AG08396 (cell line): ENCODE measurements at regions not wholly inside any gene's neighbourhood (a gene's known extent, or its start where the extent isn't known, plus 50 kb on each side); places are given as distances from the start of the nearest gene placed in this dataset.

ENCODE experiments used
- DNase-seq: peaks from one replicate; pipeline ENCODE4 v3.0.0; 2012; ENCODE audit warnings: low spot score, mixed read lengths

DNA sequence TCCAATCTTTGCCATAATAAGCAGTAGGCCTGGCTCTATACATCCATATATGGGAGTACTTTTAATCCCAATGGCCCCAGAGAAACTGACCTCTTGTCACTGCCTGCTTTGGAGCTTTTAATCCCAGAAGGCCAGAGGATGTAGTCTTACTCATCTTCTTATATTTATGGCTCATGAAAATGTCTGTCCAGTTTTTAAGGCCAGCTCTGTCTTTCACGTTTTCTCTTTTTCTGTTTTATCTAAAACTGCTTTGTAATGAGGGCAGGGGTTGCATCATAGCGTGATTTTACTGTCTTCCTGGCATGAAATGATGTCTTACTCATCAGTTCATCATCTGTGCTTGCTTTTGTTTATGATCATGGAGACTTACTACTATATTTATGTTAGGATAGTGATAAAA, 1094.9 kb downstream of the MAT2B start:
- DNase-seq, result peak; percentile 2

DNA sequence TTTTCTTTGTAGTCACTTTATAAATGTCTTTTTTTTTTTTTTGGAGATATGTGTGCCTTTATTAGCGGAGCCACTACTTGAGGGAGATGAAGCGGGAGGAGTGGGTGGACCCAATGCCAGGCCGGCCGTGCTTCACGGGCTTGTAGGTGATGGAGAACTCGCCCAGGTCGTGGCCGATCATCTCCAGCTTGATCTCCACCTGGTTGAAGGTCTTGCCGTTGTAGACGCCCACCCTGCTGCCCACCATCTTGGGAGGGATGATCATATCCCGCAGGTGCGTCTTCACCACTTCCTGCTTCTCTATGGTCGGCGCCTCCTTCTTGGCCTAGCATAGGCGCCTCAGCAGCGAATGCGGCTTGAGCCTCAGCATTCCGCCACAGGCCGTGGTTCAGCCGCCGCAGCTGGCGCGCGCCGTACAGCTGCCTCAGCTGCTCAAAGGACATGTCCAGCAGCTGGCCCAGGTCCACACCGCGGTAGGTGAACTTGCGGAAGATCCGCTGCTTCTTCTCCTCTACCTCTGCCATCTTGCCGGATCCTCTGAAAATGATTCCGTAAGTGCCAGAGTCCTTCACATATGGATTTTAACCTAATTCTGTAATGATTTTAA, 1095.6 kb downstream of the MAT2B start:
- no peak for DNase-seq

DNA sequence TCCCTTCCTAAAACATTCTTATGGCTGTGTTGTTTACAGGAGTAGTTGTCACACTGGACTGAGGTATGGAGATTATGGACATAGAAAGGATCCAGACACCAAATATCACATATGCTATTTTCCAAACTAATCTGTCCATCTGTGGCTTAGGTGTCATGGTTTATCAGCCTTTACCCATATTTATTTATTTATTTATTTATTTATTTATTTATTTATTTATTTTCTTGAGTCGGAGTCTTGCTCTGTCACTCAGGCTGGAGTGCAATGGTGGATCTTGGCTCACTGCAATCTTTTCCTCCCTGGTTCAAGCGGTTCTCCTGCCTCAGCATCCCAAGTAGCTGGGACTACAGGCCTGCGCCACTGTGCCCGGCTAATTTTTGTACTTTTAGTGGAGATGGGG, 1103.1 kb downstream of the MAT2B start:
- DNase-seq, result no peak

DNA sequence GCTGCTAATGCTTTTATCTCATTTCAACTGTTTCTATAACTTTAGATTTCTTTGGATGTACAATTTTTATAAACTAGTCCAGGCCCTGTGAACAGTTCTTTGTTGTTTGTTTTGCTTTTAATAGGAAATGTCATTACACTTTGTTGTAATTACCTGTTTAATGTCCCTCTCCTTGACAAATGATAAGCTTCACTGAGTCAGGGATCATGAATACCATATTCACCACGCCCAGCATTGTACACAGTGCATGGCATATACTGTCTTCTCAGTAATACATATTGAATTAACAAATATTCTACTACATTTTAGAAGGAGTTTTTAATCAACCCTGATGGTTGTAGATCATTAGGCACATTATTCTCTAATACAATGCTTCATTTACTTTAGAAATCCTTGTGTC, 1105.0 kb downstream of the MAT2B start:
- DNase-seq, result no peak

DNA sequence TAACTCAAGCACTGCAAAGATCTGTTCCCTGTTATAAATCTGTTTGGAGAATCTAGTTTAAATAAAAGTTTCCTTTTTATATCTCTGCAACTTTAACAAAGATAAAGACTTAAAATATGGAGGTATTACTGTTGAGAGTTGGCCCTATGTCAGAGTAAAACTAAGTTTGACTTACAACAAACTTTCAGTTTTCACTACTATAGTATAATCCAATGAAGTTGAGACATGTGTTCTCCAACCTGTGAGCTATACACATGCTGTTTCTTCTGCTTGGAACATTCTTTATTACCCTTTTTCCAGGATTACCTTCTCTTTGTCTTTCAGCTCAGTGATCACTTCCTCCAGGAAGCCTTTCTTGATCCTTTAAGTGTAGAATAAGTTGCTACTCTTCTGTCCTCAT, 1109.3 kb downstream of the MAT2B start:
- DNase-seq, result no peak

DNA sequence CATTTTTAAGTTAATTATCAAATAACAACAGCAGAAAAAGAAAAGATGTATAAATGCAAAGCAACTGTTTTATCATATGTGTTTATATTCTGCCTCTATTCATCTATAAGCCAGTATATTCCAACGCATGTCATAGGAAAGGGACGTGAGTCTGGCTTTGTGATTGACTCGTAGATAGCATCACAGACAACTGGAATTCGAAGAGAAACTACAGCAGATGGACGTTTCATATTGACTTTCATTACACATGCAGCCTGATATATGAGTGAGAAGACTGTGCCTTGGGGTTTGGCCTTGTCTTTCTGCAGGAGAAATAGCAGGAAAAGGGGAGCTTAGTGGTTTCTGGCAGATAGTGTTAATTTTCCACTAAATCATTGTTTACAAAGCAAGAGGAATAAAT, 1111.9 kb downstream of the MAT2B start:
- DNase-seq, result no peak

DNA sequence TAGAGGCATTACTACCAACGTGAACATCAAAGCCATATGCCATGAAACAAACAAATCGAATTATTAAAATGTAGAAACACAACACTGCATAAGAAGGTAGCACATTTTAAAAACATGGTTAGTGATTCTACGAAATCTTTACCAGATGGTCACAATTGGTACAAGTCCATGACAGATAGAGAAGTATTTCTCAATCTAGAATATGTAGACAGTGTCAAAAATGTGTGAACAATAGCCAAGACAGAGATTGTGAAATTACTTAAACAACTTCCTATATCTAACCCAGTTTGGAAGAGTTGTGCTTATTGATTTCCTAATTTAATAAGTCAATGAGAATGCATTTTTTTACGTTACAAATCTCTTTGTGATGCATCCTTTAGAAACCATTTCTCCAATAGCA, 1121.6 kb downstream of the MAT2B start:
- no peak for DNase-seq

DNA sequence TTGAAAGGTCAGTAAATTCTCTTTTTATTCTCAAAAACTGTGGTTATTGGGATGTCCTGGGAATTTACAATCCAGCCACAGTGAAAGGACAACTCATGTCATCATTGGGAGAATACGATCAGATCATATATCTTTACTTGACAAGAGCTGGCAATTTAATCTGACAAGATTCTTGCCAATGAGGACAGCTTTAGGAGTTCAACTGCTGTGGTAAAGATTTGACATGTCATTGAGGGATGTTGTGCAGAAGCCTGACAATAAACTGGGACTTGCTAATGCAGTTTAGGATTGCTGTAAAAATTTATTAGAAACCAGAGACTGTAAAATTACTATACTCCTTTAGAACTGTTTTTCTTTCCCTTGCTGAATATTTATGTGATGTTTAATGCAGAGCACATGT, 1131.0 kb downstream of the MAT2B start:
- DNase-seq, result no peak

DNA sequence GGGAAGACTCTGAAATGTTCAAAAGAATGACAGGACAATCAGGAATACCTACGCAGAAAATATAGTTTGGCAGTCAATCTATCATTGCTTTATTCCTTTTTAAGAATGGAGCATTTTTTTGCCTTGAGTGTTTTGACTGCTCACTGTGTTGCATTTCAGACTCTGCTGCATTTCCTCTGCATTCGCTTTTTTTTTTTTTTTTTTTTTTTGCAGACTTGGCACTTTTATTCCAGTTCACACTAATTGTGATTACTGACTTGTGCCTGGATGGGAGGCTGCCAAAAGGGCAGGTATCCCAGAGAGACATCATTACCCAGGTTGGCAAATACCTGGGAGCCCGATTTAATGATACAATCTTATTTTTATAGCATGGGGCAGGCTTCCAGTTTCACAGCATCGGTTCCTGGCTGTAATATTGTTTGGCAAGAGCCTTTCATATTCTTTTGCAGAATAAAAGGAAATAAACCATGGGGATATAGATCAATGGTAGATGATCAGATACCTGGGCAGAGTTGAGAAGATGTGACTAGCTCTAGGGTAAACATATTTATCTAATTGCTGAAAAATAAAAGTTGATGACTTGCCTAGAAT, 1132.6 kb downstream of the MAT2B start:
- DNase-seq, result no peak

DNA sequence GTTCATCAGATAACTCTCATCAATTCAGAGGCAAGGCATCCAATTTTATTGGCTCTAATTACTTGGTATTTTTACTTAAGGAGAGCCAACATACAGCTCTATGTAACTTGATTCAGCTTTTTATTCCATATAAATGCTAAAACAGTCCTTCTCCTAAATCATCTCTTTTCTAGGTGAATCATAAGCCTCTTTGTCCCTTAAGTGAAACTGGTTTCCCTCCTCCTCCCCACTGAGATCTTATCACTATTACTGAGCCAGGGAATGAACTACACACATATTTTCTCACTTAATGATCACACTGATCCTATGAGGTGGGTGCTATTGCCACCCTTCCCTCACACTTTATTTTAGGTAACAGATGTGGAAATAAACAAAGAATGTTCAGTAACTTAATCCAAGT, 1143.8 kb downstream of the MAT2B start:
- DNase-seq, result no peak

DNA sequence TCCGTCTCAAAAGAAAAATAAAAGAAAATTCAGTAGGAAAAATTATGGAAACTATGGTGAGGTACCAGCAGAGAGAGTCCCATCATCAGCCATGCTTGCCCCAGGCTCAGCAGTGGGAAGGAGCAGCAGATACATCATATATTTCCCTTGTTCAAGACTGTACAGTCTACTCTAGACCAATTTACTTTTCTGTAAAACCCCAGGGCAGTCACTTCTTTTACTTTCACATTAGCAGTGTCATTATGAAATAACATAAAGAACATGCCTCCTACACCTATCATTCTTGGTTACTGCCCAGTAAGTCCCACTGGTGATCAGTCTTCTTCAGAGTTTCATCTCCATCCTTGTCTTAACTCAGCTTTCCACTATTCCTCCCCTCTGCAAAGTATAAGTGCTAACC, 1145.0 kb downstream of the MAT2B start:
- DNase-seq, result no peak

DNA sequence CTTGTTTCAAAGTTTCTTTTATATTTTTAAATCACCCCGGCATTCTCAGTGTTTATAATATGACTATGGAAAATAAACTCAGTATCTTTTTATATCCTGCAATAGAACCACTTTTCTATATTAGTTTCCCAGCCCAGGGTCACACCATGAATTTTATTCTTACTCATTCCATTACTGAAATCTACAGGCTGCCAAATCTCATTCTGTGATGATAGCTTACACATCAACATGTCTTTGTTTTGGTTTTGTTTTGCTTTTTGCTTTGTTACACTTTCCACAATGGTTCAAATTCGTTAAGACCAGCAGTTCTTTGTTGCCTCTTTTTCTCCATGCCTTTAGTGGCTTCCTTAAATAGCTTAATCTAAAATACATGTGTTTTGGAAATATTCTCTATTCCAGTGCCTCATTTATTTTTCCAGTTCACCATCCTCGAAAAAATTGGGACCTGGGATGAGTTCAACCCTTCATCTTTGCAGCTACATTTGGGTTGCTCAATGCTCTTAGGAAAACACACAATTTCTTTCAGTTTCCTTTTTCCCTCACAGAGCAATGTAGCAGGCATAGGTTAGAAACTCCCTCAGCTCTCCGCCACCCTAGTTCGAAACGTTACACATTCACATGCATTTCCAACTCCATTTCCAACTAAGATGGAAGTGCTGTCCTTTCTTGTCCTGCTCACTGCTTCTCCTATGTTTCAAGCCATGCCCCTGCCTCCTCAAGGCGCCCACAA, 1146.3 kb downstream of the MAT2B start:
- no peak for DNase-seq

DNA sequence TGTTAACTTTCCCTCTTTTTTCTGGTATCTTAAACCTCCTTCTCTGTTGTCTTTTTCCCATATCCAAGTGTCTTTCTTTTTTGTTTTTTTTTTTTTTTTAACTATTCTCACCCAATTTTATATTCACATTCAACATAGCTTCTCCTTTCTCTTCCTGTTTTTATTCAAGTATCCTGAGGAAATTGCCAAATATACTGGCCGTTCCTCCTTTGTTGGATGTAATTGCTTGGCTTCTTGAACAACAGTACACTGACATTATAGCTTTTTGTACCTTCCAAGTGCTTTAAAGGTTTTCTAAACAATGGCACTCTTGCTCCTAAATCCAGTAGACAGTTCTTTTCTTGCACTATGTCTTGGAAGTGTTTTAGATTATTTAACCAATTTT, 1146.8 kb downstream of the MAT2B start:
- no peak for DNase-seq

DNA sequence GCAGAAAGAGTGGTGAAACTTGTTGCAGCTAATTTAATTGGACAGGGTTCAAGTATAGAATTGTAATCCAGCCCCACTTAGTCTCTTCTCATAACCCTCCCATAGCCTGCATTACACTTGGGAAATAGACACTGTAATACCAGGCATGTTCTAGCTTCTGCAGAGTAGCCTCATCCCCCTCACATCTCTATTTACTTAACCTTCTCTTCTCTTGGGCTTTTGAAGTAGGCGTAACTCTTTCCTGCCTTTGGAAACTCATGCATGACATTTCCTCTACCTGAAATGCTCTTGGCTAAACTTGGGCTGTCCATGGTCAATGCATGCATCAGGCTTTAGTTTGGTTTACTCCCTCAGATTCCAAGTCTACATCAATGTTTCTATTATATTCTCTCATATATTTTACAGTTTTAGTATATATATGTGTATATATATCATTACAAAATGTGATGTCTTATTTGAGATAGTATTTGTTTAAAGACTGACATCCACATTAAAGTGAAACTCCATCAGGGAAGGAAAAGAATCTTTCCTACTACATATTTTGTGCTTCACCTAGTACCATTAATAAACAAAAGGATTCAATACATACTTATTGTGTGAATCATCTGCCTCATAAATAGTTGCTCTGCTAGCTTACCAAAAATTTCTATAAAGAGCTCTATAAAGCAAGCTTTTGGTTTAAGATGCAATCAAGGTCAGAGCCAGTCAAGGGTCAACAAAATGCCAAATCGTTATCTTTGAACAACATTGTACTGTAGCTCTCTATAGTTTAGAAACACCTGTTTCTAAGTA, 1158.0 kb downstream of the MAT2B start:
- no peak for DNase-seq

DNA sequence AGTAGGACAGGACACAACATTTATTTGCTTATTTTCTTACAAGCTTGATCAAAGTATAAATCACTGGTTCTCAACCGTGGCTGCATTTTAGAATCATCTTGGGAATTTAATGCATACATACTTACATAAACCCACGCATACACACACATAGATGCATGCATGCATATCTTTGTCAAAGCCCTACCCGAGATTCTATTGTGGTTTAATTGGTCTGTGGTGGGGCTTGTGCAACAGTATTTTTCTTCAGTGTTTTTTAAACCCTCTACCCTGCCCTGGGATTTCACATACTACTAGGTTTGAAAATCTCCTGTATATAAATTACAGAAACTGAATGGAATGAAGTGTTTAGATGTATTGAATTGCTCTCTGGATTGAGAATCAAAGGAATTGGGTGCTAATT, 1166.2 kb downstream of the MAT2B start:
- DNase-seq, result no peak

DNA sequence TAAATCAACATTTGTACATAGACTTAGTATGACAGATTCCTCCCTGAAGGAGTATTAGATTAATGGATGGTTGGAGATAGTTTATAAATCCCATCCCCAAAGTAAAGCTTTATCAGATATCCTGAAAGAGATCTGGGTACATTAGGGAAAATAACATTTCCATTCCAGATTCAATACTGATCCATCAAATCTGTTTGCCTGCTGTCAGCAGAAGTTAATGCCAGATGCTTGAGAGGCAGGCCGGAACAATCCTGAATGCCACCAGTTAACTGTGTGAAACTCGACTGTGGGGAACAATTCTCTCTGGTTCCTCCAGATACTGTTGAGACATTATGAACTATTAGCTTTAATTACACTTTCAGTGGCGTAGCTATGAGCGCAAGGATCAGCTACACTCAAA, 1166.8 kb downstream of the MAT2B start:
- no peak for DNase-seq

DNA sequence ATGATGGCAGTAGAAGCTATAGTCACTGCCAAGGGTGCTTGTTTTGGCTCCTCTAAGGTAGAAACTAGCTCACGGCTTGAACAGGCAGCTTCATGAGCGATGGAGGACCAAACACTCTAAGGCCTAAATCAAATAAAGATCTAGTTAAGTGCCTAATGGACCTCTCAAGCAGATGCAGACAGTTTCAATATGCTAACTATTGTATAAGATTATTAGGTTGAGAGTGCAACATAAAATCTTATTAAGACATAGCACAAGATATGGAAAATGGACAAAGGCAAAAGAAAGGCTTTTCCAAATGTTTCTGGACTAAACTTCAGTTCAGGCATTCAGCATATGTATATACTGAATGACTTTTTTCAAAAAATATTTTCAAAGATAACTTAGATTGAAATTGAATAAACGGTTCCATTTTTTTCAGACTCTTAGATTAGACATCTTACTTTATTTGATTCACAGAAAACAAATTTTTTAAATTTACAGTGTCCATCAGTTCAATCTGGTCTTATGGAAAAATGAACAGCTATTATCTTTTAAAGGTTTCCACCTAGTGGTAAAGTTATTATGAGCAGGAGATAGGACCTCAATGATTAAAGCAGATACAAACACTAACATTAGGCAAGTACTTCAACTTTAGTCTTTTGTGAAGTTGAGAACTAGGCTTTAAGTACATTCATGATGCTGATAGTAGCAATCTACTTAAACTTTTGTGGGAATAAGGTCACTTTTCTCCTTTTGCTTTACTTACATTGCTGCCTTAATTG, 1167.7 kb downstream of the MAT2B start:
- peak; percentile 2 for DNase-seq

DNA sequence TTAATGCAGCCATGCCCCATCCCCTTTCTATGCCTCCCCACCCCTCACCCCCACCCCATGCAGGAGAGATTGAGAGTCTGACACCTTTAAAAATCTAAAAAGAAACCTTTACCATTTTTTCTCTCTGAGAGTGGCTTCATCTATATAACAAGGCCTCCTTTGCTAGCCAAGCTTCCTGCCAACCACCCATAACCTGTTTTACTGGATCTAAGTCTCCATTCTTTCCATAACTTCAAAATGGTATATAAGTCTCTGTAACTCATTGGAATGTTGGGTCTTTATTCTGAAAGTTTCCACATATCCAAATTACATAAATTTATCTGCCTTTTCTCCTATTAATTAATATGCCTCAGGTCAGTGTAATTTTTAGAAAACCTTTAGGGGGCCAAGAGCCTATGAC, 1174.0 kb downstream of the MAT2B start:
- no peak for DNase-seq

DNA sequence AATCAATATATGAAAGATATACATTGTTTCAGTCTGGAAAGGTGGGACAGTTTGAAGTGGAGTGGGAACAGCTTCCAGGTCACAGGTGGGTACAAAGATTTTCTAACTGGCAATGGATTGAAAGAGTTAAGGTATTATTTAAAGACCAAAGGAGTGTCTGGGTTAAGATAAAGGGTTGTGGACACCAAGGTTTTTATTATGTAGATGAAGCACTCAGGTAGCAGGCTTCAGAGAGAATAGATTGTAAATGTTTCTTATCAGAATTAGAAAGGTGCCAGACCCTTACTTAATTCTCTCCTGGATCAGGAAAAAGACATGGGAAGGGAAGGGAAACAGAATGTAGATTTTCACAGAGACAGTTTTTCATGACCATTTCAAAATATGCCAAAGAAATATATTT, 1174.8 kb downstream of the MAT2B start:
- DNase-seq, result no peak

DNA sequence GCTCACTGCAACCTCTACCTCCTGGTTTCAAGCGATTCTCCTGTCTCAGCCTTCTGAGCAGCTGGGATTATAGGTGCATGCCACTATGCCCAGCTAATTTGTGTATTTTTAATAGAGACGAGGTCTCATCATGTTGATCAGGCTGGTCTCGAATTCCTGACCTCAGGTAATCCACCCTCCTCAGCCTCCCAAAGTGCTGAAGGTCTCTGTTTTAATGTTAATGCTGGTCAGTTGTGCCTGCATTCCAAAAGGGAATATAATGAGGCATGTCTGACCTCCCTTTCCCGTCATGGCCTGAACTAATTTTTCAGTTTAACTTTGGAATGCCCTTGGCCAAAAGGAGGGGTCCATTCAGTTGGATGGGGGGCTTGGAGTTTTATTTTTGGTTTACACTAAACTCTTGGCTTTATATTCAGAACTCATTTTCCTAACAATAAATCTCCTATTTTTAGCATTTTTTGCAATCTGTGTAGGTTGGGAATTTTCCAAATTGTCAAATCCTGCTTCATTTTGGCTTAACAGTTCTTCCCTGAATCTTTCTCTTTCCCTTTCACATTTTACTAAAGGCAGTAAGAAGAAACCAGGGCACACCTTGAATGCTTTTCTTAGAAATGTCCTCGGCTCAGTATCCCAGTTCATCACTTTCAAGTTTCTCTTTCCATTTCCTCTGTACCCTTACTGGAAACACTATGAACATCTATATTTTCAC, 1175.5 kb downstream of the MAT2B start:
- DNase-seq, result no peak

DNA sequence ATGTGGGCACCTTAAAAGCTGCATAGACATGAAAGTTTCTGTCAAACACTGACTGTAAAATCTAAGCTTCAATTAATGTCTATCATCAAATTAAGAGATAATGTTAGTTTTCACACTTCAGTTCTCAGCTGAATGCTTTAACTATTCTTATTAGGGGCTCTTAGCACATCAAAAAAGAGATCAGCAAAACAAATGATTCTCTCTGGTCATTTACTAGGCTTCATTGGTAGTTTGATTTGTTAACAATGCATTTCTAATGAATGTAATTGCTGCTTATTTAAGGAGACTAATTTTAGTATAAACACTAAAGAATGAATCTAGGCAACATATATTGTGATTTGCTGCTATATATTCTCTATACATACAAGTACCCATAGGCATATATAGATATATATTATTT, 1182.0 kb downstream of the MAT2B start:
- no peak for DNase-seq

DNA sequence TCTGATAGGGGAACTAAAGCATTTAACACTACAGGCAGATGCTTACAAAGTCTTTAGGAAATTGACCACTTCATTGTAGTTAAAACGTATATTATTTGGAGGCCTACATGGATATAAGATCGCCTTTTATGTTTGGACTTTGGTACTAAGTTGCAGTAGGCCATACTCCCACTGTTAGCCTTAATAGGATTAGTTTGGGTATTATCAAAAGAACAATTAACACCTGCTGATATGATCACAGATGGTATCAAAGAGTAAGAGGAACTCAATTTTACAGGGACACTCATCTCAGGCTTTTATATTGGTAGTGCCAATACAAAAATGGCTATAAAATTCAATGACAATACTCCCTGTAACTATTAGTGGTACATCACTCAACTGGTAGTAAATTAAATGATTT, 1183.0 kb downstream of the MAT2B start:
- no peak for DNase-seq
